H9 (cell line): ENCODE measurements at regions not wholly inside any gene's neighbourhood (a gene's known extent, or its start where the extent isn't known, plus 50 kb on each side); places are given as distances from the start of the nearest gene placed in this dataset.

Experiments
- DNase-seq: peaks from one replicate; pipeline ENCODE4 v3.0.0-alpha.2; 2017
- H2AFZ ChIP-seq: one replicate; pipeline ENCODE4 v1.6.1; 2013; ENCODE audit warnings: mild to moderate bottlenecking, low read length, control low read depth, moderate library complexity
- H2AK5ac ChIP-seq: 2 replicates; pipeline ENCODE4 v1.6.1; 2013; ENCODE audit warnings: low read length, control low read depth, mixed read lengths; ENCODE audit not compliant: insufficient read length
- H2BK120ac ChIP-seq: one replicate; pipeline ENCODE4 v1.6.1; 2013; ENCODE audit warnings: low read depth, mild to moderate bottlenecking, low read length, control low read depth, inconsistent platforms; ENCODE audit not compliant: poor library complexity, severe bottlenecking
- H2BK12ac ChIP-seq: 2 replicates; pipeline ENCODE4 v1.6.1; 2013; ENCODE audit warnings: low read length, control low read depth, mixed read lengths, low read depth; ENCODE audit not compliant: insufficient read length
- H2BK15ac ChIP-seq: 2 replicates; pipeline ENCODE4 v1.6.1; 2013; ENCODE audit warnings: low read depth, low read length, control low read depth
- H2BK20ac ChIP-seq: one replicate; pipeline ENCODE4 v1.6.1; 2013; ENCODE audit warnings: low read depth, mild to moderate bottlenecking, low read length, control low read depth, inconsistent platforms; ENCODE audit not compliant: poor library complexity, severe bottlenecking
- H2BK5ac ChIP-seq: 2 replicates; pipeline ENCODE4 v1.6.1; 2013; ENCODE audit warnings: low read length, control low read depth, mixed read lengths; ENCODE audit not compliant: insufficient read length
- H3K14ac ChIP-seq: 2 replicates; pipeline ENCODE4 v1.6.1; 2013; ENCODE audit warnings: low read length, control low read depth; ENCODE audit not compliant: insufficient read depth
- H3K18ac ChIP-seq: 2 replicates; pipeline ENCODE4 v1.6.1; 2013; ENCODE audit warnings: low read depth, mild to moderate bottlenecking, mixed read lengths, low read length, control low read depth; ENCODE audit not compliant: insufficient read length
- H3K23ac ChIP-seq: 2 replicates; pipeline ENCODE4 v1.6.1; 2013; ENCODE audit warnings: low read length, control low read depth, mixed read lengths, low read depth; ENCODE audit not compliant: insufficient read length
- H3K23me2 ChIP-seq: 2 replicates; pipeline ENCODE4 v1.6.1; 2013; ENCODE audit warnings: low read depth, mild to moderate bottlenecking, mixed read lengths, low read length, control low read depth; ENCODE audit not compliant: insufficient read length, poor library complexity, severe bottlenecking
- H3K27ac ChIP-seq: 2 replicates; pipeline ENCODE4 v1.5.1; 2013; ENCODE audit warnings: low read length, control low read depth, mixed read lengths, low read depth; ENCODE audit not compliant: insufficient read length
- H3K27me3 ChIP-seq: 2 replicates; pipeline ENCODE4 v1.6.1; 2013; ENCODE audit warnings: low read length, control low read depth, inconsistent platforms; ENCODE audit not compliant: insufficient read depth
- H3K4ac ChIP-seq: 2 replicates; pipeline ENCODE4 v1.6.1; 2013; ENCODE audit warnings: low read depth, mild to moderate bottlenecking, control low read depth, inconsistent platforms, low read length, moderate library complexity
- H3K4me1 ChIP-seq: 2 replicates; pipeline ENCODE4 v1.6.1; 2013; ENCODE audit warnings: low read length, control low read depth, inconsistent platforms; ENCODE audit not compliant: insufficient read depth
- H3K4me2 ChIP-seq: 2 replicates; pipeline ENCODE4 v1.6.1; 2013; ENCODE audit warnings: low read length, control low read depth, mixed read lengths; ENCODE audit not compliant: insufficient read length, insufficient read depth
- H3K56ac ChIP-seq: 2 replicates; pipeline ENCODE4 v1.6.1; 2013; ENCODE audit warnings: low read depth, mild to moderate bottlenecking, mixed read lengths, low read length, control low read depth; ENCODE audit not compliant: insufficient read length
- H3K79me1 ChIP-seq: 2 replicates; pipeline ENCODE4 v1.6.1; 2013; ENCODE audit warnings: low read depth, mild to moderate bottlenecking, moderate library complexity, low read length, control low read depth, inconsistent platforms; ENCODE audit not compliant: insufficient read depth, poor library complexity, severe bottlenecking
- H3K79me2 ChIP-seq: 2 replicates; pipeline ENCODE4 v1.6.1; 2013; ENCODE audit warnings: low read length, control low read depth, inconsistent platforms; ENCODE audit not compliant: insufficient read depth
- H3K9ac ChIP-seq: 2 replicates; pipeline ENCODE4 v1.6.1; 2013; ENCODE audit warnings: low read length, control low read depth, mixed read lengths; ENCODE audit not compliant: insufficient read length; ENCODE audit errors: extremely low read depth
- H3K9me3 ChIP-seq: one replicate; pipeline ENCODE4 v1.6.1; 2013; ENCODE audit warnings: low read depth, low read length, inconsistent platforms; ENCODE audit not compliant: control insufficient read depth
- H3T11ph ChIP-seq: one replicate; pipeline ENCODE4 v1.6.1; 2013; ENCODE audit warnings: mild to moderate bottlenecking, low read length, control low read depth, inconsistent platforms
- H4K20me1 ChIP-seq: one replicate; pipeline ENCODE4 v1.6.1; 2013; ENCODE audit not compliant: control insufficient read depth, insufficient read length, insufficient read depth
- H4K5ac ChIP-seq: 2 replicates; pipeline ENCODE4 v1.6.1; 2013; ENCODE audit warnings: low read depth, mild to moderate bottlenecking, mixed read lengths, low read length, control low read depth; ENCODE audit not compliant: insufficient read length
- H4K8ac ChIP-seq: replicated peaks from 2 replicates; pipeline ENCODE4 v1.6.1; 2013; ENCODE audit warnings: low read length, control low read depth, mixed read lengths, low read depth; ENCODE audit not compliant: insufficient read length
- H4K91ac ChIP-seq: 2 replicates; pipeline ENCODE4 v1.6.1; 2013; ENCODE audit warnings: low read depth, mild to moderate bottlenecking, moderate library complexity, mixed read lengths, low read length, control low read depth; ENCODE audit not compliant: insufficient read length
- H3K27ac Mint-ChIP-seq, 3 experiments: 2 replicates in 2 of 3; 3 replicates in 1 of 3; pipeline ENCODE4 v1.8.0; 2020 to 2021; ENCODE audit warnings: mixed read lengths in 3 of 3, mild to moderate bottlenecking in 1 of 3, moderate library complexity in 1 of 3
- H3K27me3 Mint-ChIP-seq: 2 replicates; pipeline ENCODE4 v1.8.0; 2021; ENCODE audit warnings: low read depth, mild to moderate bottlenecking, moderate library complexity, mixed read lengths
- H3K36me3 Mint-ChIP-seq, 3 experiments: 2 replicates in 2 of 3; 3 replicates in 1 of 3; pipeline ENCODE4 v1.8.0; 2020 to 2021; ENCODE audit warnings: low read depth in 3 of 3, mixed read lengths in 3 of 3; ENCODE audit not compliant: insufficient read depth in 1 of 3
- H3K4me1 Mint-ChIP-seq, 2 experiments: 2 replicates each; pipeline ENCODE4 v1.8.0; 2020; ENCODE audit warnings: mixed read lengths in 2 of 2
- H3K4me3 Mint-ChIP-seq, 2 experiments: 2 replicates in 1 of 2; 3 replicates in 1 of 2; pipeline ENCODE4 v1.8.0; 2020 to 2021; ENCODE audit warnings: mild to moderate bottlenecking in 2 of 2, mixed read lengths in 2 of 2, moderate library complexity in 1 of 2
- H3K9me3 Mint-ChIP-seq, 2 experiments: 2 replicates in 1 of 2; 3 replicates in 1 of 2; pipeline ENCODE4 v1.8.0; 2020; ENCODE audit warnings: mild to moderate bottlenecking in 2 of 2, mixed read lengths in 2 of 2, moderate library complexity in 1 of 2
- CTCF ChIP-seq: fragments of 200-600 bp; sonication (generic); conservative IDR thresholded peaks from 3 replicates; pipeline ENCODE4 v1.8.0; 2021; ENCODE audit warnings: antibody characterized with exemption, mild to moderate bottlenecking
- WGBS: extraction: QIAGEN DNeasy Blood & Tissue Kit; methylation state at CpG from one replicate; pipeline ENCODE4 v1.1.7; 2013; ENCODE audit warnings: missing lambda C conversion rate, low lambda C conversion rate, mixed read lengths; ENCODE audit not compliant: insufficient read length; ENCODE audit errors: extremely low coverage; 5-methylcytosine and 5-hydroxymethylcytosine counted together

GRCh38 chr15:31554261-31554660 is 227.6 kb downstream of the KLF13 start:
- no peaks in the 10 kb centered on the region for H3K36me3 Mint-ChIP-seq
- Histone ChIP-seq H2BK20ac (no peak overlapping the region), H2BK5ac (no peak overlapping the region), H3K18ac (no peak overlapping the region), H3K79me1 (no peaks in the 10 kb centered on the region), H2BK120ac (no peak overlapping the region), H3K23me2 (no peaks in the 10 kb centered on the region), H3K4ac (no peak overlapping the region), H3K14ac (no peak overlapping the region), H2AK5ac (no peak overlapping the region), H4K20me1 (no peaks in the 10 kb centered on the region), H4K8ac (no peak overlapping the region), H3T11ph (no peak overlapping the region), H3K56ac (no peak overlapping the region), H3K27ac (no peak overlapping the region), H3K27me3 (no peaks in the 10 kb centered on the region), H2AFZ (no peak overlapping the region), H2BK12ac (no peak overlapping the region), H3K79me2 (no peaks in the 10 kb centered on the region), H2BK15ac (no peak overlapping the region), H4K5ac (no peak overlapping the region), H3K9me3 (no peaks in the 10 kb centered on the region), H3K4me2 (no peak overlapping the region), H4K91ac (no peak overlapping the region), H3K4me1 (no peaks in the 10 kb centered on the region), H3K23ac (no peak overlapping the region), H3K9ac (no peak overlapping the region)
- no peak overlapping the region for H3K4me3 Mint-ChIP-seq
- H3K9me3 Mint-ChIP-seq = no peaks in the 10 kb centered on the region
- H3K4me1 Mint-ChIP-seq = peaks cover 6 to 9% of the 10 kb centered on the region in 2 experiments
- no peak for TF ChIP-seq CTCF
- no CpG with 5 or more reads among the region's 8 CpGs for WGBS
- no peak for DNase-seq
- H3K27me3 Mint-ChIP-seq = no peaks in the 10 kb centered on the region
- peak overlapping the region in 2 of 3 experiments; percentile 36 to 49; a peak in 4 of 7 replicates for H3K27ac Mint-ChIP-seq
